ENCODE measurements at regions not wholly inside any gene's neighbourhood (a gene's known extent, or its start where the extent isn't known, plus 50 kb on each side); places are given as distances from the start of the nearest gene placed in this dataset.
A peak's percentile ranks its signal among the peaks of the same experiment; 100 is the strongest.
"Not testable (repeated sequence)": the region's sequence is repeated elsewhere in the genome, so short reads cannot be mapped to it uniquely, and the experiment has no call there.

- Histone ChIP-seq H3K27ac (no peak overlapping the region), H3K36me3 (replicated peaks; ENCODE audit: insufficient read depth, low read depth) (no peaks in the 10 kb centered on the region), H3K27me3 (no peaks in the 10 kb centered on the region), H2AFZ (no peak overlapping the region), H3K9me3 (ENCODE audit: low read depth) (no peaks in the 10 kb centered on the region), H3K4me1 (ENCODE audit: insufficient read depth) (no peaks in the 10 kb centered on the region), H3K4me3 (no peak overlapping the region), H3K4me2 (no peak overlapping the region), H4K20me1 (ENCODE audit: insufficient read depth, poor library complexity, severe bottlenecking) (no peaks in the 10 kb centered on the region), H3K79me2 (no peaks in the 10 kb centered on the region), H3K9me2 (replicated peaks; ENCODE audit: insufficient read depth) (no peaks in the 10 kb centered on the region)
- no peak for DNase-seq (ENCODE audit: low spot score)
- TF ChIP-seq EZH2phosphoT487 (IDR thresholded peaks at IDR 0.05; ENCODE audit: low read depth, severe bottlenecking, unreplicated experiment) (no peak), EZH2 (IDR thresholded peaks at IDR 0.05; ENCODE audit: borderline replicate concordance) (no peak), CTCF (IDR thresholded peaks at IDR 0.05; ENCODE audit: poor library complexity) (no peak)
- WGBS (ENCODE audit: low lambda C conversion rate, missing lambda C conversion rate) = 93% methylated on average over 8 of the region's 8 CpGs
Measured at GRCh38 chr10:44749151-44749550, 162.0 kb upstream of the TMEM72 start.

GRCh38 chr10:44752451-44753441, 158.4 kb upstream of the TMEM72 start:
- Histone ChIP-seq H4K20me1 (ENCODE audit: insufficient read depth, poor library complexity, severe bottlenecking) (no peaks in the 10 kb centered on the region), H2AFZ (no peak overlapping the region), H3K79me2 (no peaks in the 10 kb centered on the region), H3K4me2 (no peak overlapping the region), H3K4me3 (no peak overlapping the region), H3K4me1 (ENCODE audit: insufficient read depth) (no peaks in the 10 kb centered on the region), H3K9me2 (replicated peaks; ENCODE audit: insufficient read depth) (no peaks in the 10 kb centered on the region), H3K9me3 (ENCODE audit: low read depth) (no peaks in the 10 kb centered on the region), H3K27ac (peak overlapping the region; percentile 6), H3K36me3 (replicated peaks; ENCODE audit: insufficient read depth, low read depth) (no peaks in the 10 kb centered on the region), H3K27me3 (no peaks in the 10 kb centered on the region)
- TF ChIP-seq CTCF (IDR thresholded peaks at IDR 0.05; ENCODE audit: poor library complexity) (no peak), EZH2phosphoT487 (IDR thresholded peaks at IDR 0.05; ENCODE audit: low read depth, severe bottlenecking, unreplicated experiment) (peak; percentile 57)
- 72% methylated on average over 4 of the region's 4 CpGs for WGBS (ENCODE audit: low lambda C conversion rate, missing lambda C conversion rate)
- DNase-seq (ENCODE audit: low spot score) = no peak

- 92% methylated on average over 2 of the region's 2 CpGs for WGBS (ENCODE audit: low lambda C conversion rate, missing lambda C conversion rate)
- H3K79me2 ChIP-seq = not testable (repeated sequence)
Measured at GRCh38 chr10:44754355-44754754, 156.8 kb upstream of the TMEM72 start.

GRCh38 chr10:44755481-44755880, 155.7 kb upstream of the TMEM72 start:
- H2AFZ ChIP-seq = no peak overlapping the region
- H3K4me2 ChIP-seq = no peak overlapping the region
- 87% methylated on average over 4 of the region's 4 CpGs for WGBS (ENCODE audit: low lambda C conversion rate, missing lambda C conversion rate)
- H3K9me2 ChIP-seq (replicated peaks; ENCODE audit: insufficient read depth) = no peaks in the 10 kb centered on the region
- H3K4me1 ChIP-seq (ENCODE audit: insufficient read depth) = no peaks in the 10 kb centered on the region
- H3K4me3 ChIP-seq = no peak overlapping the region
- TF ChIP-seq EZH2 (IDR thresholded peaks at IDR 0.05; ENCODE audit: borderline replicate concordance) (no peak), CTCF (IDR thresholded peaks at IDR 0.05; ENCODE audit: poor library complexity) (no peak), EZH2phosphoT487 (IDR thresholded peaks at IDR 0.05; ENCODE audit: low read depth, severe bottlenecking, unreplicated experiment) (no peak)
- H3K79me2 ChIP-seq = no peaks in the 10 kb centered on the region
- no peak overlapping the region for H3K27ac ChIP-seq
- H3K9me3 ChIP-seq (ENCODE audit: low read depth) = no peaks in the 10 kb centered on the region
- no peak for DNase-seq (ENCODE audit: low spot score)
- no peaks in the 10 kb centered on the region for H3K27me3 ChIP-seq
- H3K36me3 ChIP-seq (replicated peaks; ENCODE audit: insufficient read depth, low read depth) = no peaks in the 10 kb centered on the region
- no peaks in the 10 kb centered on the region for H4K20me1 ChIP-seq (ENCODE audit: insufficient read depth, poor library complexity, severe bottlenecking)

More at GRCh38 chr10:44754355-44754754, 156.8 kb upstream of the TMEM72 start:
- H3K9me2 ChIP-seq (replicated peaks; ENCODE audit: insufficient read depth); H3K4me3 ChIP-seq; H3K4me1 ChIP-seq (ENCODE audit: insufficient read depth); H2AFZ ChIP-seq; H3K27me3 ChIP-seq; H3K4me2 ChIP-seq; DNase-seq (ENCODE audit: low spot score); H4K20me1 ChIP-seq (ENCODE audit: insufficient read depth, poor library complexity, severe bottlenecking); H3K27ac ChIP-seq; H3K9me3 ChIP-seq (ENCODE audit: low read depth); H3K36me3 ChIP-seq (replicated peaks; ENCODE audit: insufficient read depth, low read depth): not testable (repeated sequence)

Measured in hepatocyte (in vitro differentiated cells).